ENCODE measurements at regions not wholly inside any gene's neighbourhood (a gene's known extent, or its start where the extent isn't known, plus 50 kb on each side); places are given as distances from the start of the nearest gene placed in this dataset.
"Not testable (repeated sequence)": the region's sequence is repeated elsewhere in the genome, so short reads cannot be mapped to it uniquely, and the experiment has no call there.

DNA sequence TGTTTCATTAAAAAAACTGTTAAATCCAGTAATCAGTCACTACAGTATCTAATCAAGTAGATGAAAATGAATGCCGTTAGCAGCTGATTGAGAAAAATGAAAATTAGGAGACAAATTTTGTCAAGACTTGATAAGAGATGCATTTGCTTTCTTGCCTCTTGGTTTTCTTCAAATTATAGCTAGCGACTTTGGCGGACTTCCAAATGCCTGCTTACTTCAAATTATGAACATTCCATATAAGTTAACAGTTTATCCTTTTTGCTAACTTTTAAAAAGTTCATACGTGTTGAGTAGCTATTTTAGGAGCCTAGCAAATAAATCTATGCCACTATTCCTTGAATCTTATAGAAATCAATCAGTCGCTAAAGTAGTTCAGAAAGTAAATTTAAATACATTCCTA, 58.8 kb downstream of the PPP4R3C start:
- DNase-seq (ENCODE audit: low read depth in 4 of 4, low spot score in 1 of 4) = no peak

DNA sequence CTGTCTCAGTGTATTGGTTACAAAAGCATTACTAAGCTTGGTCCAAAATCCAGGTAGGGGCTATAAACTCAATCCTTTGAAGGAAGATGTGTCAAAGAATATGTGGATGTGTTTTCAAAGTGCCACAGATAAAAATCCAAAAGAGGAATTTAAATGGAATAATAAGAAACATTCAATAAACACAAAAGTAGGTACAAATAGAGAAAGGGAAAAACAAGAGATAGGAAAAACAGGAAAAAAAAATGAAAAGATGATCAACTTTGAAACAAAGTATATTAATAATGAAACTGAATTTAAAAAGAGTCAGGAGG, 64.0 kb downstream of the PPP4R3C start:
- no peak for DNase-seq (ENCODE audit: low read depth in 4 of 4, low spot score in 1 of 4)

DNA sequence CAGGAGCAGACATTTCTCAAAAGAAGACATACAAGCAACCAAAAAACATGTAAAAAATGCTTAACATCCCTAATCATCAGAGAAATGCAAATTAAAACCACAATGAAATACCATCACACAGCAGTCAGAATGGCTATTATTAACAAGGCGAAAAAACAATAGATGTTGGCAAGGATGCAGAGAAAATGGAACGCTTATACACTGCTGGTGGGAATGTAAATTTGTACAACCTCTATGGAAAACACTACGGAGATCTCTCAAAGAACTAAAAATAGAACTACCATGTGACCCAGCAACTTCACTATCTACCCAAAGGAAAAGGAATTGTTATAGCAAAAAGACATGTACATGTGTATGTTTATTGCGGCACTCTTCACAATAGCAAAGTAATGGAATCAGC, 71.5 kb downstream of the PPP4R3C start:
- no peak for DNase-seq (ENCODE audit: low read depth in 4 of 4, low spot score in 1 of 4)

DNA sequence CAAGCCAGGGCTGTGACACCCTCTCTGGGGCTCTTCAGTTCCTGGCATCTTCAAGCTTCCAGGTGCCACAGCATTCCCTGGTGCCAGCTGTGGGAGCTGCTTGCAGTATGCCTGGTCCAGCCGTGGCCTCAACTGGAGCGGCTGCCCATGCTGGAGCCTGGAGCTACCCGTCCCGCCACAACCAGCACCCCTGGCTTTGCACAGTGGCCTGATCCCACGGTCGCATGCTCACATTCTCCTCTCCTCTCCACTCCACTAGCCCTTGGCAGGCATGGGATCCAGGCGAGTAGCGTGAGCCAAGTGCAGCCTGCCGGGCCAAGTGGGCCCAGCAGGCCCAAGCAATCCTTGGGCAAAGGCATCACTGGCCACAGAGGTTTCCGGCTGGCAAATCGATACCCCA, 81.7 kb downstream of the PPP4R3C start:
- DNase-seq (ENCODE audit: low read depth in 4 of 4, low spot score in 1 of 4) = no peak

DNA sequence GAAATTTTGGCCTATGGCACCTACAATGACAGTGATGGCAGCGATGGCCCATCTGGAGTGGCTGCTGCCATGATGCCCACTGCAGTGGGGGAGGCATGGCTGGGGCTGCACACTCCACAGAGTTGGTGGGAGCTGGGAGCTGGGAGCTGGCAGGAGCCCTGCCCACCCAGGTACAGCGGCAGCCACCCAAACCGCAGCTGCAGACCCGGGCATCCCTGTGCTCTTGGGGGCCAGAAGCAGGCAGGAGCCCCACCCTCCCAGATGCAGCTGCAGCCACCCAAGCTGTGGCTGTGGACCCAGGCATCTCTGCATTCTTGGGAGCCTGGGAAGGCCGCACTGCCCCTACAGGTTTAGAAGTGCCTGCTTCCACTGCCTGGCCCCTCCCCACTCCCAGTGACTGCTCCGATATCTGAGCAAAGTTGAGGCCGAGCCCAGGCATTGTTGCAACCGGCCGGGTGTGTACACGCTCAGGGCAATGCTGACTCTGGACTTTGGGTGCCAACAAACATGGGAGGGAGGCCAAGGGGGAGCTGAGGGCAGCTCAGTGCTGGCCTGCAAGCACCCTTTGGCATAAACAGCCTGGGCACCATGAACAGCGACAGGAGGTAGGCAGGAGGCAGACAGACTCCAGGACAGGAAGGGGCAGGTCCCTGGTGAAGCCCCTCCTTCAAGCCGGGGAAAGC, 82.8 kb downstream of the PPP4R3C start:
- DNase-seq (ENCODE audit: low read depth in 4 of 4, low spot score in 1 of 4) = no peak

DNA sequence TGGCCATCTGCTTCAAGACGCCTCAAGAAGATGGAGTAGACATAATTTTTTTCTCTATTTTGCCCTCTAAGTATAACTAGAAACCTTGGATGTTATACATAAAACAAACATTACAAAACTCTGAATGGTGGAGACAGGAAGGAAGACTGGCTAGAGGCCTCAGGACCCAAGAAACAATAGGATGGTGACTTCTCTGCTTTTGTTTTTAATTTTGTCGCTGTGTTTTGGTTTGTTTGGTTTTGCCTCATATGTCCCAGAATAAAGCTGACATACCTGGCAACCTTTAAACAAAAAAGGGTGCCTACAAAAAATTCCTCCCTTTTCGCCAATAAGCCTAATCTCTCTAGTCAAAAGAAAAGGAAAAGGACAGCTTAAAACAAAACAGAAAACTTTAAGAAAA, 109.1 kb downstream of the PPP4R3C start:
- no peak for DNase-seq (ENCODE audit: low read depth in 4 of 4, low spot score in 1 of 4)

DNA sequence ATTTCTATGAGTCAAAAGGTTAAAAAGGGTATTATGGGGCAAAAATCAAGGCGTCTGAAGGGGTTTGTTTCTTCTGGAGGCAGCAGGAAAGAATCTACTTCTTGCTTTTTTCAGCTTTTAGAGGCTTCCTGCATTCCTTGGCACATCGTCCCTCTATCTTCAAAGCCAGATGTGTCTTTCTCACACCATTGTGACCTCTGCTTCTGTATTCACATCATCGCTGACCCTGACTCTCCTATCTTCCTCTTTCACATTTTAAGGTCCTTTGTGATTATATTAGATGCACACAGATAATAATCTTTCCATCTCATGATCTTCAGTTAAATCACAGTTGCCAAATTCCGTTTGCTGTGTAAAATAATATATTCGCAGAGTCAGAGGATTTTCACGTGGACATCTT, 112.7 kb downstream of the PPP4R3C start:
- DNase-seq (ENCODE audit: low read depth in 4 of 4, low spot score in 1 of 4) = no peak

DNA sequence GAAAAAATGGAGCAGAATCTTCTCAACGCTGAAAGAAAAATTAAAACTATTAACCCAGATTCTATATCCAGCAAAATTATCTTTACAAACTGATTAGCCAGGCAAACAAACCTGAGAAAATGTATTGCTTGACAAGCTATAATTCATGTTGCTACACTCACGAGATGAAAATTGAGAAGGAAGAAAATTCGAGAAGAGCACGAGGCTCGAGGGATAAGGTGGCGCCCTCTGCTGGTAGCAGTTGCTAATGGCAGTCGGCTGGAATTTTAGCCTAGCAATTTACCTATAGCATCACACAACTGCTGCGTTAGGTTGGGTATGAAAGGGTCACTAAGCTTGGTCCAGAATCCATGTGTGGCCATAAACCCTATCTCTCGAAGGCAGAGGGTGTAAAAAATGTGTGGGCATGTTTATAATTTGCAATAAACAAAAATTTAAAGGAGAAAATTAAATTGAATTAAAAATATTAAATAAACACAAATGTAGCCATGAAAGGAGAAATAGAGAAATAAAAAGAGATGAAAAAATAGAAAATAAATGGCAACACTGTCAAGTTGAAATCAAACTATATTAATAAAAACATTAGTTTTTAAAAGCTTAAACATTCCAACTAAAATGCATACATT, 126.6 kb downstream of the PPP4R3C start:
- peak in 1 of 4 experiments; percentile 6 for DNase-seq (ENCODE audit: low read depth in 4 of 4, low spot score in 1 of 4)

DNA sequence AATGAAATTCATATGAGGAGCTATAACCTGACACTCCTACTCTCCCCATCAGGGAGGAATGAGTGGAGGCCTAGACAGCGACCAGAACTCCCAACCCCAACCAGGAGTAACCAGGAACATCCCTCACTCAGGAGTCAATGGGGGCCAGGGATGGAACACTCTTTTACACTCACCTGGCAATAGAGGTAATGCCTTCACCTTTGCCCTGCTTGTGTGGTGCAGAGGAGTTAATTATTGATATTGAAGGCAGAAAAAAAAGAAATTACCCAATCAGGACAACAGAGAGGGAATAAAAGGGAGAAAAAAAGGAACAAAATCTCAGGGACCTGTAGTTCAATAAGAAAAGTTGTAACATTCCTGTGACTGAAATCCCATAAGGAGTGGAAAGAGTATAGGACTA, 141.5 kb downstream of the PPP4R3C start:
- no peak for DNase-seq (ENCODE audit: low read depth in 4 of 4, low spot score in 1 of 4)

DNA sequence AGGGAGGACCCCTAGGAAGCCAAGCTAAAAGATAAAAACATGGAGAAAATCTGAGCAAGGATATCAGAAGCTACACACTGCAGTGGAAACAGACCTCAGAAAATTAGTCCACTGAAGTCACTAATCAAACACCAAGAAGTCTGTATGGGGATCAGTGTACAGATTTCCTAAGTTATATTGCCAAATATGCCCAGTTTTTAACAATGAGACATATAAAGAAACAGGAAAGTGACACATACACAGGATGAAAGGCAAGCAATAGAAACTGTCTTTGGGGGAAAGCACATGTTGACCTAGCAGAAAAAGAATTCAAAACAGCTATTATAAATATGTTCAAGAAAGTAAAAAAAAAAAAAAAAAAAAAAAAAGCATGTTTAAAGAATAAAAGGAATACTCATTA, 153.7 kb downstream of the PPP4R3C start:
- DNase-seq (ENCODE audit: low read depth in 4 of 4, low spot score in 1 of 4) = no peak

DNA sequence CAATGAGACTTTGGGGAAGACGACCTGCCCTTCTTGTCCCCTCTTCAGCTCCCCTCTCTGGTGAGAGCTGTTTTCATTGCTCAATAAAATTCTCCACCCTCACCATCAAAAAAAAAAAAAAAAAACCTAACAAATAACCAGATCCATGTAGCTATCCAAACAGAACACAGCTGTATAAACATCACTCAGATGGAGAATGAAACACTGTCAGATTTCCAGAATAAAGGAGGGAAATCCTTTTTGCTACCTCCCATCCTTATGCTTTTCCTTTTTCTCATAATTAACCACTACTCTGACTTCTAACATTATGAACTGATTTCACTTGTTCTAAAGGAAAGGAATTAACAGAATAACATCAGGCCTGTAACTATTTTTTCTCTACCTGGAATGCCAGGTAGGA, 155.6 kb downstream of the PPP4R3C start:
- no peak for DNase-seq (ENCODE audit: low read depth in 4 of 4, low spot score in 1 of 4)

DNA sequence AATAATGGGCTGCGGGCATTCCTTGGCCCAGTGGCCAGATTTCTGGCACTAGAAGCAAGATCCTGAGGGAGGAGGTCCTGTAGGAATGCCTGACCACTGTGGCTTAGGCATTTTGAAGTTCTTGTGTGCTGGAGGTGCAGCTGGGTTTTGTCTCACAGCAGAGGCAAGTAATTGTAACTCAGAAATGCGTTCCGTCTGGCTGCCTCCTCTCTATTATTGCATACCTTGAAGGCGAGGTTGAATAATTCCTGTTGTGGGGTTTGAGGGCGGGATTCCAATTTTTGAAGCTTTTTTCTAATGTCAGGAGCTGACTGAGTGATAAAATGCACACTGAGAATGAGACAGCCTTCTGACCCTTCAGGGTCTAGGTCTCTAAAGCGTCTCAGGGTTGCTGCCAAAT, 170.6 kb downstream of the PPP4R3C start:
- not testable (repeated sequence) for DNase-seq (ENCODE audit: low read depth in 4 of 4, low spot score in 1 of 4)

DNA sequence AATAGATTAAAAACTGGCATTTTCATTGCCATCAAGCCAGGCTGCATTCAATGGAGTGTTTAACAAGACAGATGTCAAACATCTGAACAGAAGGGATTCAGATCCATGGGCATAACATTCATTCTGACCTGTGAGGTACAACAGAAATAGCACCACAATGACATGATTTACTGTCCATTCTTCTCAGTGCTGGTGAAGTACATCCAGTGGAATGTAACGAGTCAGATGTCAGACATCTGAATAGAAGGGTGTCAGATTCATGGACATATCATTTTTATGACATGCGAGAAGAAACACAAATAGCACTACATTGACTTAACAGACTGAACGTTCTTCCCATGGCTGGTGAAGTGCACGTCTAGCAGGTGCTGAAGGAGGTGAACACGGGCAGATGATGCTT, 186.4 kb downstream of the PPP4R3C start:
- DNase-seq (ENCODE audit: low read depth in 4 of 4, low spot score in 1 of 4) = no peak

DNA sequence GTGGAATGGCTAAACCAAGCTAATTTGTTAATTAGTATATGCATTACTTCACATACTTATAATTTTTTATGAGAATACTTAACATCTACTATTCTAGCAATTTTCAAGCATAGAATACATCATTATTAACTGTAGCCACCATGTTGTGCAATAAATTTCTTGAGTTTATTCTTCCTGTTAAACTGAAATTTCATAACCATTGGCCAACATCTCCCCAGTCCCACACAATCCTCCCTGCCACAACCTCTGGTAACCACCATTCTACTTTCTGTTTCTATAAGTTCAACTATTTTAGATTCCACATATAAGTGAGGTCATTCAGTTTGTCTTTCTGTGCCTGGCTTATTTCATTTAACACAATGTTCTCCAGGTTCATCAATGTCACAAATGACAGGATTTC, 208.5 kb downstream of the PPP4R3C start:
- no peak for DNase-seq (ENCODE audit: low read depth in 4 of 4, low spot score in 1 of 4)

DNA sequence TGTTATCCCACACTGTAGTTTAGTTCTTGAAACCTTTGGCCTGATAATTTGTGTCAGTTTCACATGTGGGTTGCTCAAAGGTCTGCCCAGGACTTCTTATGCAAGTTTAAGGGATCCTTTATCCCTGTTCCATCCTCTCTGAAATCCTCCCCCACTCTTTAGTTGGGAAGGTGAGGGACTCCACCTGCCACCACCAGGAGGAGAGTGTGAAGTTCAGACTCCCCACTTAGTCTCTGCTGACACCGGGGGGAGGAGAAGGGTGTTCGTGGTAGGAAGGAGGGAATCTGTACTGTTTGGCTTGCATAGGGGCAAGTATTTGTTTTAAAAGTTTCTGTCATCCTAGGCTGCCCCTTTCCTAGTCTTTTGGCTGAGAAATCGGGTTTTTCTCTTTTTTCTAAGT, 211.8 kb downstream of the PPP4R3C start:
- no peak for DNase-seq (ENCODE audit: low read depth in 4 of 4, low spot score in 1 of 4)

DNA sequence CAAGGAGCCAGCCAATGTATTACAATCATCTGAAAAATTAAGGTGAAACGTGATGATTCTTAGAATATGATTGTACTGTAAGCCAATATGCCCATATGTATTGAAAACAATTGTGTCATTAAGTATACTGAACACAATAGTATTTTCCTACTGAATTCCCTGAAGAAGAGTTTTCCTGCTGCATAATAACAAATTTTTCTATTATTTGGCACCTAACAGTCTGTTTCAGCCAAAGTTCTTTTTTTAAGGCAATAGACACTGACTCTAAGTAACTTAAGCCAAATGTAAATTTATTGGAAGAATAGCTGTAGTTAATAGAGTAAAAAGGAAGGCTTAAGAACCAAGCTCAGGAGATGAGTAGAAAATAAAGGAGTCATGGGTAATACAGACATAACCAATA, 220.6 kb downstream of the PPP4R3C start:
- DNase-seq (ENCODE audit: low read depth in 4 of 4, low spot score in 1 of 4) = no peak

DNA sequence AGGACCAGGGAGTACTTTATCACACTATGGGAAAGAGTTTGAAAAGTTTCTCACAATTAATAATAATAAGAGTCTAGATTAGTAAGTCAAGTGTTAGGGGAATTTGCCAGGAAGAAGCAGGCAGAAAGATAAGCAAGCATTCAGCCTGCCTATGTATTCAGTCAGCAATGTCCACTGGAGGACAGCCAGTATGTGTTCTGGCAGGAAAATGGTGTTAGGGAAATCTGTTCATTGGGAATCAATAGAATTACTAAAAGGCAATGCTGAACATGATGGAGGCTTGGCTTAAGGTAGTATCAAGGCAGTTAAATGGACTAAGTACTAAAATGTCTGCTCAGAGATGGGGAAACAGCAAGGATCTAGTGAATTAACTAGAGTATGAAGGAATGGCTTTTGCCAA, 221.2 kb downstream of the PPP4R3C start:
- DNase-seq (ENCODE audit: low read depth in 4 of 4, low spot score in 1 of 4) = no peak

DNA sequence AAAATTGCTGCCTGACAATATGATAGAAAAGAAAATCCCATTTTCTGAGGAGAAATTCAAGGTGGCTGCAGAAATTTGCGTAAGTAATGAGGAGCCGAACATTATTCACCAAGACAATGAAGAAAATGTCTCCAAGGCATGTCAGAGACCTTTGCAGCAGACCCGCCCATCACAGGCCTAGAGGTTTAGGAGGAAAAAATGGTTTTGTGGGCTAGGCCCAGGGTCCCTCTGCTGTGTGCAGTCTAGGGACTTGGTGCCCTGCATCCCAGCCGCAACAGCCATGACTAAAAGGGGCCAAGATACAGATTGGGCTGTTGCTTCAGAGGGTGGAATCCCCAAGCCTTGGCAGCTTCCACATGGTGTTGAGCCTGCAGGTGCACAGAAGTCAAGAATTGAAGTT, 223.1 kb downstream of the PPP4R3C start:
- not testable (repeated sequence) for DNase-seq (ENCODE audit: low read depth in 4 of 4, low spot score in 1 of 4)

DNA sequence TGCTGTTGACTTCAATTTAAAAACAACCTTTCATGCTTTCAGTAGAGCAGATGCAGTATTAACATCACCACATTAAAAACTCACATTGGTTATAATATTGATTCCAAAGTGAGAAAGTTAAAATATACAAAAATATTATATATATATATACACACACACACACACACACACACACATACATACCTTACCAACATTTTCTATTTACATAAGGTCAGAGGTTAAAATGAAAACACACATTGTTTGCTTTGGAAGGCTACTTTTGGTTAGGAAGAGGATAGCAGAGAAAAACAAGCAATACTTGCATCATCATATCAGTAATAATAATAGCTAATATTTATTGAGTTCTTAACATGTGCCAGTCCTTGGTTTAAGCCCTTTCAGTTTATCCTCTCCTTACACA, 226.5 kb downstream of the PPP4R3C start:
- no peak for DNase-seq (ENCODE audit: low read depth in 4 of 4, low spot score in 1 of 4)

DNA sequence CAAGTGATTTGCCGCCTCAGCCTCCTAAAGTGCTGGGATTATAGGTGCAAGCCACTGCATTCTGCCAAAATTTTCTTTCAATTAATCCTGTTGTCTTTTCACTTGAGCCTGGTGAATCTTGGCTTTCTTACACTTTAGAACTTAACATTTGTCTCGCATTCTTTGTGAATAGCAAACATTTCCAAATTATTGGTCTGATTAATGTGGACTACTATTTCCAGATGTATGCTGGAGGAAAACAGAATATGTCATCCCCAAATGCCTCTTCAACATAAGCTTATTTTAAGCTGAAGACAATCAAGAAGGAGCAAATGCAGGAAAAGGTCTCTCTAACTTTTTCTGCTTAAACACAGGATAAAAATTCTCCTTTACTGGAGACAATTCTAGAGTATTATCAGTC, 233.4 kb downstream of the PPP4R3C start:
- DNase-seq (ENCODE audit: low read depth in 4 of 4, low spot score in 1 of 4) = no peak

DNA sequence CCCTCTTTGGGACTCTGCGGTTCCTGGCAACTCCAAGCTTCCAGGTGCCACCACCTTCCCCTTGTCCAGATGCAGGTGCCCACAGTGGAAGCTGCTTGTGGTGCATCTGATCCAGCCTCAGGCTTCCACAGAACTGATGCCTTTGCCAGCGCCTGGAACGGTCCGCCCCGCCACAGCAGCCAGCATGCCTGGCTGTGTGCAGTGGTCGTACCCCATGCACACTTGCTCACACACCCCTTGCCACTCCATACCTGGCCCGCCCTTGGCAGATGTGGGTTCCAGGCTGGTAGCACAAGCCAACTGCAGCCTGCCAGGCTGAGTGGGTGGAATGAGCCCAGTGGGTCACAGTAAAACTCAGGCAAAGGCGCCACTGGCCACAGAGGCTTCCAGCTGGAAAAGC, 240.5 kb downstream of the PPP4R3C start:
- no peak for DNase-seq (ENCODE audit: low read depth in 4 of 4, low spot score in 1 of 4)

DNA sequence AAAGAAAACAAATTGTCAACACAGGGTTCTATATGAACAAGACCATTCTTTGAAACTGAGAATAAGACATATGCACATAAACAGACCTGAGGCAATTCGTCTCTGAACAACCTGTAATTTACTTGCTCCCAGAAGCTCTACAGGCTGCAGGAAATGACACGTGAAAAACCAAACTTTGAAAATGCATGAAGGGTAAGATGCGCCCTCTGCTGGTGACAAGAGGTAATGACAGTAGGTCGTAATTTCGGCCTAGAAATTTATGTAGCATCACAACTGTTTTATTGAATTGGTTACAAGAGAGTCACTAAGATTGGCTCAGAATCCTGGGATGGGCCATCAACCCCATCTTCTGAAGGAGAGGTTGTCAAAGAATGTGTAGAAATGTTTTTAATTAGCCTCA, 276.5 kb downstream of the PPP4R3C start:
- DNase-seq (ENCODE audit: low read depth in 4 of 4, low spot score in 1 of 4) = peak in 2 of 4 experiments; percentile 0 to 4

DNA sequence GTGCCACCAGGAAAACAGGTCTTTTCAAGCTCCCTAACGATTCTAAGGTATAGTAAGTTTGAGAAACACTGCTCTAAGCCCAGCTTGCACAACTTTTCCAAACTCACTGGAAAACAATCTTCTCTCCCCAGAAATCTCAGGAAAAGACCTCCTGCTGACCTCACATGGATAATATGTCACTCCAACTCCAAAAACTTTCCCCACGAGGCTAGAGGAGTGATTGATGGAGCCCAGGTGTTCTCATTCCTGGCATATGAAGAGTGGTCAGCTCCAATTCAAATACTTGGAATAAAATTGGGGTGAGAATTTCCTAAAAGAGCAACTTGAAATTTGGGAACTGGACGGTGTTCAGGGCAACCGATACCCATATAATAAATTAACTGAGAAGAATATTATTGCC, 299.9 kb downstream of the PPP4R3C start:
- no peak for DNase-seq (ENCODE audit: low read depth in 4 of 4, low spot score in 1 of 4)
